H1 (cell line): ENCODE measurements at regions not wholly inside any gene's neighbourhood (a gene's known extent, or its start where the extent isn't known, plus 50 kb on each side); places are given as distances from the start of the nearest gene placed in this dataset.

ENCODE experiments used
- BRCA1 ChIP-seq: IDR thresholded peaks from 2 replicates; pipeline ENCODE4 v1.6.1; 2012; ENCODE audit warnings: low read depth, low read length, improper control_type of control experiment
- CHD7 ChIP-seq: fragments of 300-600 bp; sonication (generic); IDR thresholded peaks from 2 replicates; pipeline ENCODE4 v1.7.1; 2012; ENCODE audit warnings: low read length, moderate library complexity, mild to moderate bottlenecking, inconsistent platforms; ENCODE audit not compliant: insufficient replicate concordance
- CTCF ChIP-seq, 3 experiments: IDR thresholded peaks; 1 replicate in 2 of 3; 2 replicates in 1 of 3; pipeline versions ENCODE4 v1.5.1 to v1.6.1; 2011; ENCODE audit warnings: low read length in 3 of 3, mild to moderate bottlenecking in 3 of 3, inconsistent platforms in 2 of 3, low read depth in 1 of 3, moderate library complexity in 1 of 3; ENCODE audit not compliant: insufficient read depth in 1 of 3; ENCODE audit errors: control extremely low read depth in 1 of 3
- EZH2 ChIP-seq: fragments of 200-600 bp; sonication (generic); IDR thresholded peaks from 2 replicates; pipeline ENCODE4 v1.7.1; 2012; ENCODE audit warnings: low read depth, mild to moderate bottlenecking, moderate library complexity, low read length, inconsistent platforms; ENCODE audit not compliant: severe bottlenecking
- GABPA ChIP-seq: IDR thresholded peaks from 2 replicates; pipeline ENCODE4 v1.6.1; 2011; ENCODE audit warnings: mild to moderate bottlenecking, low read length, moderate library complexity, borderline replicate concordance; ENCODE audit not compliant: insufficient read depth
- MAFK ChIP-seq: IDR thresholded peaks from 2 replicates; pipeline ENCODE4 v1.6.1; 2012; ENCODE audit warnings: low read depth, mild to moderate bottlenecking, improper control_type of control experiment, low read length
- RFX5 ChIP-seq: IDR thresholded peaks from 2 replicates; pipeline ENCODE4 v1.6.1; 2011; ENCODE audit warnings: low read depth, low read length, improper control_type of control experiment, borderline replicate concordance
- RXRA ChIP-seq: IDR thresholded peaks from 2 replicates; pipeline ENCODE4 v1.6.1; 2011; ENCODE audit warnings: low read depth, mild to moderate bottlenecking, low read length, moderate library complexity; ENCODE audit not compliant: insufficient read depth
- SIRT6 ChIP-seq: IDR thresholded peaks from one replicate; pipeline ENCODE4 v1.7.1; 2012; ENCODE audit warnings: low read length, inconsistent platforms
- SP4 ChIP-seq: IDR thresholded peaks from 2 replicates; pipeline ENCODE4 v1.6.1; 2012; ENCODE audit warnings: low read length, inconsistent platforms

GRCh38 chr14:26930576-26930975 is 332.7 kb upstream of the NOVA1 start (continued):
- TF ChIP-seq CHD7 (no peak), EZH2 (no peak), GABPA (no peak), RXRA (no peak), BRCA1 (no peak), MAFK (no peak), SIRT6 (no peak), CTCF (IDR thresholded peaks at IDR 0.05; ENCODE audit: control extremely low read depth in 1 of 3, insufficient read depth in 1 of 3, low read depth in 1 of 3, low read length in 3 of 3) (no peak), SP4 (no peak), RFX5 (no peak)
